CD4-positive, alpha-beta T cell treated with Interleukin-6 for 4 hours (primary cell): ENCODE measurements at regions not wholly inside any gene's neighbourhood (a gene's known extent, or its start where the extent isn't known, plus 50 kb on each side); places are given as distances from the start of the nearest gene placed in this dataset.

ENCODE experiments used
- DNase-seq: peaks from one replicate; pipeline ENCODE4 v3.0.0-alpha.2; 2020; ENCODE audit warnings: mixed read lengths

GRCh38 chr5:67381236-67381880, 184.8 kb upstream of the CD180 start:
- DNase-seq = no peak

GRCh38 chr5:67380431-67380830, 183.8 kb upstream of the CD180 start:
- DNase-seq = no peak

- DNase-seq = no peak
These were observed 183.2 kb upstream of the CD180 start for GRCh38 chr5:67379753-67380152.

- DNase-seq = no peak
These were observed 181.7 kb upstream of the CD180 start for GRCh38 chr5:67378256-67378655.

GRCh38 chr5:67377631-67378030, 181.0 kb upstream of the CD180 start:
- no peak for DNase-seq

- peak; percentile 7 for DNase-seq
These were observed 179.0 kb upstream of the CD180 start for GRCh38 chr5:67375606-67376005.

GRCh38 chr5:67374378-67374777, 177.8 kb upstream of the CD180 start:
- no peak for DNase-seq

GRCh38 chr5:67373518-67373917, 176.9 kb upstream of the CD180 start:
- no peak for DNase-seq

GRCh38 chr5:67372887-67373286, 176.3 kb upstream of the CD180 start:
- no peak for DNase-seq

GRCh38 chr5:67371924-67372323, 175.3 kb upstream of the CD180 start:
- DNase-seq = no peak

GRCh38 chr5:67366691-67367395, 170.2 kb upstream of the CD180 start:
- DNase-seq = no peak

GRCh38 chr5:67366276-67366675, 169.7 kb upstream of the CD180 start:
- no peak for DNase-seq

- DNase-seq = no peak
These were observed 167.9 kb upstream of the CD180 start for GRCh38 chr5:67364381-67364970.

GRCh38 chr5:67363963-67364362, 167.4 kb upstream of the CD180 start:
- DNase-seq = no peak

GRCh38 chr5:67363180-67363709, 166.6 kb upstream of the CD180 start:
- DNase-seq = no peak

GRCh38 chr5:67361932-67362729, 165.5 kb upstream of the CD180 start:
- DNase-seq = no peak

GRCh38 chr5:67360047-67360446, 163.4 kb upstream of the CD180 start:
- DNase-seq = no peak

- DNase-seq = no peak
These were observed 161.6 kb upstream of the CD180 start for GRCh38 chr5:67358186-67358585.

GRCh38 chr5:67355120-67355713, 158.6 kb upstream of the CD180 start:
- no peak for DNase-seq

GRCh38 chr5:67353500-67354450, 157.2 kb upstream of the CD180 start:
- DNase-seq = no peak

GRCh38 chr5:67350618-67351201, 154.1 kb upstream of the CD180 start:
- DNase-seq = peak; percentile 42
